Fibroblast of lung (primary cell): ENCODE measurements at regions not wholly inside any gene's neighbourhood (a gene's known extent, or its start where the extent isn't known, plus 50 kb on each side); places are given as distances from the start of the nearest gene placed in this dataset.

ENCODE experiments used
- CTCF ChIP-seq, 2 donors: IDR thresholded peaks in 1 of 2; conservative IDR thresholded peaks in 1 of 2; 1 replicate in 1 of 2; 2 replicates in 1 of 2; pipeline ENCODE4 v1.5.1; 2011 to 2012; ENCODE audit warnings: low read length in 2 of 2, control low read depth in 1 of 2, inconsistent platforms in 1 of 2, low read depth in 1 of 2, mild to moderate bottlenecking in 1 of 2
- EZH2 ChIP-seq: IDR thresholded peaks from 2 replicates; pipeline ENCODE4 v1.5.1; 2012; ENCODE audit warnings: low read length, control low read depth, mild to moderate bottlenecking; ENCODE audit errors: missing control alignments

- TF ChIP-seq EZH2 (no peak), CTCF (conservative IDR thresholded peaks at IDR 0.05 in 1 of 2, IDR thresholded peaks at IDR 0.05 in 1 of 2; ENCODE audit: low read depth in 1 of 2, low read length in 2 of 2) (no peak)
Measured at GRCh38 chr12:88298761-88299242, 156.7 kb downstream of the TMTC3 start.
